ENCODE measurements at regions not wholly inside any gene's neighbourhood (a gene's known extent, or its start where the extent isn't known, plus 50 kb on each side); places are given as distances from the start of the nearest gene placed in this dataset.

GRCh38 chr2:211241891-211242290 lies 685.5 kb downstream of the CPS1 start:
- Histone ChIP-seq H3K9me3 (ENCODE audit: low read length) (no peaks in the 10 kb centered on the region), H3K79me2 (ENCODE audit: low read length) (no peaks in the 10 kb centered on the region), H4K20me1 (ENCODE audit: insufficient read depth, low read depth, low read length) (no peaks in the 10 kb centered on the region), H2AFZ (ENCODE audit: low read length) (no peak overlapping the region), H3K4me3 (ENCODE audit: low read length) (no peak overlapping the region), H3K4me2 (ENCODE audit: low read depth, low read length, poor library complexity, severe bottlenecking) (no peak overlapping the region), H3K27ac (ENCODE audit: low read length) (no peak overlapping the region), H3K27me3 (ENCODE audit: low read length) (no peaks in the 10 kb centered on the region), H3K9me2 (replicated peaks; ENCODE audit: insufficient read depth, low read length) (0 out of 2 replicates have a peak, but pooled peaks cover 5% of the 10 kb centered on the region), H3K36me3 (ENCODE audit: insufficient read depth, low read length) (no peaks in the 10 kb centered on the region), H3K9ac (ENCODE audit: low read length) (no peak overlapping the region), H3K4me1 (ENCODE audit: low read length) (peaks cover 5% of the 10 kb centered on the region)
- no peak for DNase-seq

DNA sequence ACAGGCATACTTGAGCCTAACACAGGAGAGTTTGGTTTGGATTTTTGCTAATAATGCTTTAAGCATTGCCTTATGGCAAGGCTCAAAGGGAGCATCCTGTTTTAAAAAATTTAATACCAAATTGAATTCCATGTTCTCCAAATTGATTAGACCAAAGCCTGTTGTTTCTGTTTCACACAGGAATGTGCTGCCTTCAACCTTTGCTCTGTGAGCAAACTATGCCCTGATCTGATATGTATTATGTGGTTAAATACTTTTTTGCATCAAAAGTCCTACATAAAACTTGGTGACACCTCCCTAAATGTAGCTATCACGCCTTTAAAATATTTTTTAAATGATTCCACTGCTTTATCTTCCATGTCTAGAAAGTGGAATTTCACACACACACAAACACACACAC lies 691.4 kb downstream of the CPS1 start:
- no peak for DNase-seq
- H3K4me2 ChIP-seq (ENCODE audit: low read depth, low read length, poor library complexity, severe bottlenecking), result no peak overlapping the region
- H3K27me3 ChIP-seq (ENCODE audit: low read length), result no peaks in the 10 kb centered on the region
- no peak overlapping the region for H3K27ac ChIP-seq (ENCODE audit: low read length)
- no peaks in the 10 kb centered on the region for H3K4me1 ChIP-seq (ENCODE audit: low read length)
- H3K9ac ChIP-seq (ENCODE audit: low read length), result no peak overlapping the region
- 0 out of 2 replicates have a peak, but pooled peaks cover 5% of the 10 kb centered on the region for H3K9me2 ChIP-seq (replicated peaks; ENCODE audit: insufficient read depth, low read length)
- H3K9me3 ChIP-seq (ENCODE audit: low read length), result no peaks in the 10 kb centered on the region
- H2AFZ ChIP-seq (ENCODE audit: low read length), result no peak overlapping the region
- H4K20me1 ChIP-seq (ENCODE audit: insufficient read depth, low read depth, low read length), result no peaks in the 10 kb centered on the region
- no peaks in the 10 kb centered on the region for H3K79me2 ChIP-seq (ENCODE audit: low read length)
- no peaks in the 10 kb centered on the region for H3K36me3 ChIP-seq (ENCODE audit: insufficient read depth, low read length)
- H3K4me3 ChIP-seq (ENCODE audit: low read length), result no peak overlapping the region

DNA sequence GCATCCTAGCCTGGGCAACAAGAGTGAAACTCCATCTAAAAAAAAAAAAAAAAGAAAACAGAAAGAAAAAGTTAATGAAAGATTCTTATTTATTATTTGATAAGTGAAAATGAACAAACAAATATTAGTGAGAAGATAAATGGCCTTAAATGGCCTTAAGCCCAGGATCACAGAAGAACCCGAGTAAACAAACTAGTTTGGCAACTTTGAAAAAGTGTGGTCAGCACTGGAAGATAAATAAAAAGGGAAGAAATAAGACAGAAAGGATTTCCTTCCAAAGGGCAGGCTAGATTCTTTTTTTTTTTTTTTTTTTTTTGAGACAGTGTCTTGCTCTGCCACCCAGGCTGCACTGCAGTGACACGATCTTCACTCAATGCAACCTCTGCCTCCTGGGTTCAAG lies 692.4 kb downstream of the CPS1 start:
- Histone ChIP-seq H3K4me2 (ENCODE audit: low read depth, low read length, poor library complexity, severe bottlenecking) (no peak overlapping the region), H3K27ac (ENCODE audit: low read length) (no peak overlapping the region), H2AFZ (ENCODE audit: low read length) (no peak overlapping the region), H3K36me3 (ENCODE audit: insufficient read depth, low read length) (no peaks in the 10 kb centered on the region), H3K27me3 (ENCODE audit: low read length) (no peaks in the 10 kb centered on the region), H3K9me2 (replicated peaks; ENCODE audit: insufficient read depth, low read length) (no peaks in the 10 kb centered on the region), H4K20me1 (ENCODE audit: insufficient read depth, low read depth, low read length) (no peaks in the 10 kb centered on the region), H3K9ac (ENCODE audit: low read length) (no peak overlapping the region), H3K4me1 (ENCODE audit: low read length) (no peaks in the 10 kb centered on the region), H3K4me3 (ENCODE audit: low read length) (no peak overlapping the region), H3K9me3 (ENCODE audit: low read length) (no peaks in the 10 kb centered on the region), H3K79me2 (ENCODE audit: low read length) (no peaks in the 10 kb centered on the region)
- DNase-seq, result no peak

DNA sequence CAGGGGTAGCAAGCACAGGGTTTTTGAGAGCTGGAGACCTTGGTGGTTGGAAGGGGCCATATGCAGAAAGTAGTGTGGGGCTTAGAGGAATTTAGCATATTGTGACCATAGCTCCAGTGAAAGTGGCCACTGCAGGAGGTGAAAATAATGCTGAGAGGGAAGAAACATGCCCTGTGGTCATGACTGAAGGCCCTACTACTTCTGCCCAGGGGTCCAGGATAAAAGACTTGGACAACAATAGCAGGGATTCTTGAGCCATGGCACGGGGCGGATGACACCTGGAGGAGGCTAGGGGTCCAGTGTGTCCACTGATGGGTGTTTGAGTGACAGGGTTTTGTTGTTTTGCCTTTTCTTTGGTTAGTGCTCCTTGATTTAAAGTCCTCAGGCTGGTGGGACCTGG lies 694.6 kb downstream of the CPS1 start:
- H3K9me2 ChIP-seq (replicated peaks; ENCODE audit: insufficient read depth, low read length), result no peaks in the 10 kb centered on the region
- DNase-seq, result no peak

DNA sequence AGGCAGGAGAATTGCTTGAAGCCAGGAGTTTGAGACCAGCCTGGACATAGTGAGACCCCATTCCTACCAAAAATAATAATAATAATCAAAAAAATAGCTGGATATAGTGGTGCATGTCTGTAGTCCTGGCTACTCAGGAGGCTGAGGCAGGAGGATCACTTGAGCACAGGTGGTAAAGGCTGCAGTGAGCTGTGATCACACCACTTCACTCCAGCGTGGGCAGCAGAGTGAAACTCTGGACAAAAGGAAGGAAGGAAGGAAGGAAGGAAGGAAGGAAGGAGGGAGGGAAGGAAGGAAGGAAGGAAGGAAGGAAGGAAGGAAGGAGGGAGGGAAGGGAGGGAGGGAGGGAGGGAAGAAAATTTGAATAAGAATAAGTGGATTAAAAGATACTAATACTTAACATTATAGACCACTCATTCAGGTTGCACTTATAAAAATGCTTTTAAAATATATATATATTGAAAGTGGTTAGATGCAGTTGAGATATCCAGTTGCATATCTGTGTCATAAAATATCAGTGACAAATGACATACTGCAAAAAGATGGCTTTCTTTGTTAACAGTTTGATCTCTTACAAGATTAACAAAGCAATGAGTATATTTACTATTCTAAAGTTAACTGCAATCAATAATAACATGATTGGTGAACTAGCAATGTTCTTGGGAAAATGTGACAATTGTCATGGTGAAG lies 702.4 kb downstream of the CPS1 start:
- Histone ChIP-seq H3K36me3 (ENCODE audit: insufficient read depth, low read length) (no peaks in the 10 kb centered on the region), H3K27ac (ENCODE audit: low read length) (no peak overlapping the region), H2AFZ (ENCODE audit: low read length) (no peak overlapping the region), H3K79me2 (ENCODE audit: low read length) (no peaks in the 10 kb centered on the region), H3K4me1 (ENCODE audit: low read length) (no peaks in the 10 kb centered on the region), H4K20me1 (ENCODE audit: insufficient read depth, low read depth, low read length) (no peaks in the 10 kb centered on the region), H3K4me2 (ENCODE audit: low read depth, low read length, poor library complexity, severe bottlenecking) (no peak overlapping the region), H3K9me3 (ENCODE audit: low read length) (no peaks in the 10 kb centered on the region), H3K9ac (ENCODE audit: low read length) (no peak overlapping the region), H3K27me3 (ENCODE audit: low read length) (no peaks in the 10 kb centered on the region), H3K4me3 (ENCODE audit: low read length) (no peak overlapping the region), H3K9me2 (replicated peaks; ENCODE audit: insufficient read depth, low read length) (no peaks in the 10 kb centered on the region)
- DNase-seq, result no peak

More for the DNA sequence above, 694.6 kb downstream of the CPS1 start:
- Histone ChIP-seq H2AFZ (ENCODE audit: low read length) (no peak overlapping the region), H3K9ac (ENCODE audit: low read length) (no peak overlapping the region), H3K79me2 (ENCODE audit: low read length) (no peaks in the 10 kb centered on the region), H3K36me3 (ENCODE audit: insufficient read depth, low read length) (no peaks in the 10 kb centered on the region), H3K27ac (ENCODE audit: low read length) (no peak overlapping the region), H3K9me3 (ENCODE audit: low read length) (no peaks in the 10 kb centered on the region), H3K27me3 (ENCODE audit: low read length) (no peaks in the 10 kb centered on the region), H4K20me1 (ENCODE audit: insufficient read depth, low read depth, low read length) (no peaks in the 10 kb centered on the region), H3K4me3 (ENCODE audit: low read length) (no peak overlapping the region), H3K4me1 (ENCODE audit: low read length) (no peaks in the 10 kb centered on the region), H3K4me2 (ENCODE audit: low read depth, low read length, poor library complexity, severe bottlenecking) (no peak overlapping the region)

- Histone ChIP-seq H2AFZ (ENCODE audit: low read length) (no peak overlapping the region), H3K27me3 (ENCODE audit: low read length) (no peaks in the 10 kb centered on the region), H3K4me2 (ENCODE audit: low read depth, low read length, poor library complexity, severe bottlenecking) (no peak overlapping the region), H3K36me3 (ENCODE audit: insufficient read depth, low read length) (no peaks in the 10 kb centered on the region), H3K9me3 (ENCODE audit: low read length) (no peaks in the 10 kb centered on the region), H3K79me2 (ENCODE audit: low read length) (no peaks in the 10 kb centered on the region), H3K4me3 (ENCODE audit: low read length) (no peak overlapping the region), H3K9ac (ENCODE audit: low read length) (no peak overlapping the region), H3K4me1 (ENCODE audit: low read length) (no peaks in the 10 kb centered on the region), H3K27ac (ENCODE audit: low read length) (no peak overlapping the region), H3K9me2 (replicated peaks; ENCODE audit: insufficient read depth, low read length) (no peaks in the 10 kb centered on the region), H4K20me1 (ENCODE audit: insufficient read depth, low read depth, low read length) (no peaks in the 10 kb centered on the region)
- DNase-seq, result no peak
Measured at GRCh38 chr2:211259831-211260476, 703.6 kb downstream of the CPS1 start.

GRCh38 chr2:211270257-211270656 lies 713.9 kb downstream of the CPS1 start:
- no peak overlapping the region for H3K4me2 ChIP-seq (ENCODE audit: low read depth, low read length, poor library complexity, severe bottlenecking)
- no peaks in the 10 kb centered on the region for H3K9me2 ChIP-seq (replicated peaks; ENCODE audit: insufficient read depth, low read length)
- no peak overlapping the region for H2AFZ ChIP-seq (ENCODE audit: low read length)
- H3K4me1 ChIP-seq (ENCODE audit: low read length), result no peaks in the 10 kb centered on the region
- no peaks in the 10 kb centered on the region for H3K27me3 ChIP-seq (ENCODE audit: low read length)
- H3K27ac ChIP-seq (ENCODE audit: low read length), result no peak overlapping the region
- H3K9me3 ChIP-seq (ENCODE audit: low read length), result no peaks in the 10 kb centered on the region
- no peaks in the 10 kb centered on the region for H3K79me2 ChIP-seq (ENCODE audit: low read length)
- no peaks in the 10 kb centered on the region for H4K20me1 ChIP-seq (ENCODE audit: insufficient read depth, low read depth, low read length)
- no peak for DNase-seq
- no peak overlapping the region for H3K9ac ChIP-seq (ENCODE audit: low read length)
- H3K4me3 ChIP-seq (ENCODE audit: low read length), result no peak overlapping the region
- H3K36me3 ChIP-seq (ENCODE audit: insufficient read depth, low read length), result no peaks in the 10 kb centered on the region

DNA sequence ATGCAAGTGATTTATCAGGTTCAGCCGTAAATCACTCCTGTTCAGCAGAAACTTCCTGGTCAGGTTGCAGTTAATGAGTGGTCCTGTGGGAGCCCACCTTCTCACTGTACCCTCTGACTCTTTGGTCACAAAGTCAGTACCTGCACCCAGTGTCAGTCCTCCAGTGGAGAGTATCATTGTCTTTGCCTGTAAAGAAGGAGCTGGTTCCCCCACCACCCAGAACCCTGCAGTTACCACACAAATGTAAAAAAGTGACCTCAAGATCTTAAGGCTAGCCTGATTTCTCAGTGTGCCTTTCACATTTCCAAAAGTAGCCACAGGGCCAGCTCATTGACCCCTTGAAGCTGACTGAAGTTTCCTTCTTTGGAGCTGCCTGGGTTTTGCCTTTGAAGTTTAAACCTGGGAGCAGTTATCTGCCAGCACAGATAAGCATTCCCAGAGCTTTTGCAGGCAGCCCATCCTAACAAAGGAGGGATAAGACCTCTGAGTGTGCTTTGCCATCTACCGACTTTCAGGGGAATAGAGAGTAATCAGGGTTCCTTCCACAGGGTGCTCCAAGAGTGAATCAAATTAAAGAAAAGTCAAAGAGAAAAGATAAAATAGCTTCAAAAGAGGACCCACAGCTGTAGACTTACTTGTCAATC lies 725.2 kb downstream of the CPS1 start:
- H3K27me3 ChIP-seq (ENCODE audit: low read length), result no peaks in the 10 kb centered on the region
- no peak overlapping the region for H3K4me2 ChIP-seq (ENCODE audit: low read depth, low read length, poor library complexity, severe bottlenecking)
- no peaks in the 10 kb centered on the region for H3K4me1 ChIP-seq (ENCODE audit: low read length)
- no peaks in the 10 kb centered on the region for H4K20me1 ChIP-seq (ENCODE audit: insufficient read depth, low read depth, low read length)
- H3K36me3 ChIP-seq (ENCODE audit: insufficient read depth, low read length), result no peaks in the 10 kb centered on the region
- no peaks in the 10 kb centered on the region for H3K9me3 ChIP-seq (ENCODE audit: low read length)
- no peaks in the 10 kb centered on the region for H3K79me2 ChIP-seq (ENCODE audit: low read length)
- no peak overlapping the region for H3K9ac ChIP-seq (ENCODE audit: low read length)
- H3K27ac ChIP-seq (ENCODE audit: low read length), result no peak overlapping the region
- H2AFZ ChIP-seq (ENCODE audit: low read length), result no peak overlapping the region
- no peaks in the 10 kb centered on the region for H3K9me2 ChIP-seq (replicated peaks; ENCODE audit: insufficient read depth, low read length)
- H3K4me3 ChIP-seq (ENCODE audit: low read length), result no peak overlapping the region
- no peak for DNase-seq

All from Karpas-422 (cell line).